KG1 (cell line): ENCODE measurements at regions not wholly inside any gene's neighbourhood (a gene's known extent, or its start where the extent isn't known, plus 50 kb on each side); places are given as distances from the start of the nearest gene placed in this dataset.
"Not testable (repeated sequence)": the region's sequence is repeated elsewhere in the genome, so short reads cannot be mapped to it uniquely, and the experiment has no call there.

ENCODE experiments used
- DNase-seq: peaks from one replicate; lab custom pipeline; 2025; lab: John Stamatoyannopoulos, UW

GRCh38 chr9:6103911-6104310, 88.5 kb upstream of the RANBP6 start:
- not testable (repeated sequence) for DNase-seq

DNA sequence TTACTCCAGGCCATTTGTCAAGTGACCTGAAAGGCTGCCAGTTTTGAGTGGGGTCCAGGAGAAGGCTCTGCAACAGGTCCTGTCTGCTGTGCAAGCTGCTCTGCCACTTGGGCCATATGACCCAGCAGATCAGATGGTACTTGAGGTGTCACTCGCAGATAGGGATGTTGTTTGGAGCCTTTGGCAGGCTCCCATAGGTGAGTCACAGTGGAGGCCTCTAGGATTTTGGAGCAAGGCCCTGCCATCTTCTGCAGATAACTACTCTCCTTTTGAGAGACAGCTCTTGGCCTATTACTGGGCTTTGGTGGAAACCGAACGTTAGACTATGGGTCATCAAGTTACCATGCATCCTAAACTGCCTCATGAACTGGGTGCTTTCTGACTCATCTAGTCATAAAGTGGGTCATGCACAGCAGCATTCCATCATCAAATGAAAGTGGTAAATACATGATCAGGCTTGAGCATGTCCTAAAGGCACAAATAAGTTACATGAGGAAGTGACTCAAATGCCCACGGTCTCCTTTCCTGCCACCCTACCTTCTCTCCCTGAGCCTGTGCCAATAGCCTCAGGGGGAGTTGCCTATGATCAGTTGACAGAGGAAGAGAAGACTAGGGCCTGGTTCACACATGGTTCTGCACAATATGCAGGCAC, 87.0 kb upstream of the RANBP6 start:
- DNase-seq, result not testable (repeated sequence)

DNA sequence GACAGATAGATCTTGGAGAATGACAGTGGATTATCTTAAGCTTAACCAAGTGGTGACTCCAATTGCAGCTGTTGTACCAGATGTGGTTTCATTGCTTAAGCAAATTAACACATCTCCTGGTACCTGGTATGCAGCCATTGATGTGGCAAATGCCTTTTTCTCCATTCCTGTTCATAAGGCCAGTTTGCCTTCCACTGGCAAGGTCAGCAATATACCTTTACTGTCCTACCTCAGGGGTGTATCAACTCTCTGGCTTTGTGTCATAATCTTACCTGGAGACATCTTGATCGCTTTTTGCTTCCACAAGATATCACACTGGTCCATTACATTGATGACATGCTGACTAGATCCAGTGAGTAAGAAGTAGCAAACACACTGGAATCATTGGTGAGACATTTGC, 86.3 kb upstream of the RANBP6 start:
- DNase-seq, result not testable (repeated sequence)

DNA sequence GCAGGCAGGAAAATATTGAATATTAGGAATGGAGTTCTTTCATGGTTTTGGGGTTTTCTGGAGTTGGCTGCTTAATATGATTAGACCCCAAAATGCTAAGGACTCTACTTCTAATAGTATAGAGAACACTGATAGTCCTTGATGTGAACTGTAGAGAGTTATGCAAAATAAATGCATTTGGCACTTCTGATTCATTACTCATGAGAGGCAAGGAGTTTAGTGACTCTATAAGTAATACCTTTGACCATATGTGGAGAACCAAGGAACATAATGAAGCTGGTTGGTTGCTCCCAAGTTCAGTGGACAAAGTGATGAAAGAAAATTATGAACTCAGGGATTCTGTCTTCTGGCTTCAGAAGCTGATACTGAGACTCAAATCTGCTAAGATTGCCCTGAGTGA, 83.9 kb upstream of the RANBP6 start:
- not testable (repeated sequence) for DNase-seq

DNA sequence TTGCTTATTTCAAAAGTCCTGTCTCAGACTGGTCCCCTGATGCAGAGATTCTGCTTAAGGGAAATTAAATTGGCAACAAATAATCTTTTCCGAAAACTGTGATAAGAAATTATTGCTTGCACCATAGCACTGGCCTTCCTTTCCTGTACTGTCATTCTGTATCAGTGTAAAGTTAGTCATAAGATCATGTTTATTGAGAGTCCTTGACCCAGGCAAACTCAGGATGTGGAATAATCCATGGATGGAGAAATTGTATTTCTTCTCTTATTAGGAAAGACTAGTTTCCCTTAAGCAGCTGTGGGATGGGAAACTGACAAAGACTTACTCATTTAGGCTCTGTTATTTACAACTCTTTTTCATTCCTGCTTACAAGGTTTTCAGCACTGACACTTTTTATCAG, 83.0 kb upstream of the RANBP6 start:
- DNase-seq, result no peak

DNA sequence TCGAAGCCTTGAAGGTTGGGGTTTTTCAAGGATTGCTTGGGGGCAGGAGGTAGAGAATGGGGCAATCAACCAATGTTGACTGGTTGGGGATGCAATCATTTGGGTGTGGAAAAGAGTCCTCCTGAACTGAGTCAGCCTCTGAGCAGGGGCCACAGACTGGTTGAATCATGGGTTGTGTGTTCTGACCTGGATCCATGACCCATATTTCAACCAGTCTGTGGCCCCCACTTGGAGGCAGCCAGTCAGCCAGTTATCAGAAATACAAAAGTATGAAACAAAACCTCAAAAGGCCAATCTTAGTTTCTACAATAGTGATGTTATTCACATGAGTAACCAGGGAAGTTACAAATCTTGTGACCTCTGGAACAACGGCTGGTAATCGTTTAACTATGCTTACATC, 81.4 kb upstream of the RANBP6 start:
- no peak for DNase-seq

DNA sequence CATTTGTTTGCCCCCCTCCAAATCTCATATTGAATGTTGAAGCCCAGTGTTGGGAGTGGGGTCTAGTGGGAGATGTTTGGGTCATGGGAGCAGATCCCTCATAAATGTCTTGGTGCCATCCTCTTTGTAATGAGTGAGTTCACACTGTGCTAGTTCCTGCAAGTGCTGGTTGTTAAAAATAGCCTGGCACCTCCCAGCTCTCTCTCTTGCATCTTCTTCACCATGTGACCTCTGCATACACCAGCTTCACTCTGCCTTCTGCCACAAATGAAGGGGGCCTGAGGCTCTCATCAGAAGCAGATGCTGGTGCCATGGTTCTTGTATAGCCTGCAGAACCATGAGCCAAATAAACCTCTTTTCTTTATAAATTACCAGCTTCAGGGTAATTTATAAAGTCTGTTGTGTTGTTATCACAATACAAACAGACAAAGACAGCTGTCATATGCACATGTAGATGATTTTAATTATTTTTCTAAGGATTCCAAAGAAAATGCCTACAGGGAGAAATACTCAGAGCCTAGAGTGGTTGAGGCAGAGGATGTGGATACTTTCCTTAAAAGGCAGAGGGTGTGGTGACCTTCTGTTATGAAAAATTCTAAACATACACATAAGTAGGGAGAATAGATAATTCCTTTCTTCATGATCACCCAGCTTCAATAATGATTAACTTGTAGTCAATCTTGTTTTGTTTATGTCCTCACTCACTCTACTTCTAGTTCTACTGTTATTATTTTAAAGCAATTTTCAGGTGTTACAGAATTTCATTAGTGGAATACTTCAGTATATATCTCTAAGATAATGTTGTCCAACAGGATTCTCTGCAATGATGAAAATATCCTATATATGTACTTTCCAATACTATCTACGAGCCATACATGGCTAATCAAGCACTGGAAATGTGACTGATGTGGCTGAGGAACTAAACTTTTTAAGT, 75.1 kb upstream of the RANBP6 start:
- DNase-seq, result no peak

DNA sequence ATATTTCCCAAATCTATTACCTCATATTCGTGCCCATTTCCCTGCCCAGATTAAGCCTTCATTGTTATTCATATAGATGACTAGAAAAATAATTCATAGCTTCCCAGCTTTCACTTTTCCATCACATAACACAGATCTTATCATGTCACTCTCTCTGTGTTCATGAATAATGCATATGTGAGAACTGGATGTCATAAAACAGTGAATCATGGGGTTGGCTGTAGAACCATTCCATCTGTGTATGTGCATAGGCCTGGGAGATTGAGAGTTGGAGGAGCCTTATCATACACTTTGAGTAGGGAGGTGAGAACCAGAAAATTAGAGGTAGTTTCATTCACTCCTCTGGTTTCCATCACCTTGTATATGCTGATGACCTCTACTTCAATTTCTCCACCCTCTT, 73.9 kb upstream of the RANBP6 start:
- no peak for DNase-seq

DNA sequence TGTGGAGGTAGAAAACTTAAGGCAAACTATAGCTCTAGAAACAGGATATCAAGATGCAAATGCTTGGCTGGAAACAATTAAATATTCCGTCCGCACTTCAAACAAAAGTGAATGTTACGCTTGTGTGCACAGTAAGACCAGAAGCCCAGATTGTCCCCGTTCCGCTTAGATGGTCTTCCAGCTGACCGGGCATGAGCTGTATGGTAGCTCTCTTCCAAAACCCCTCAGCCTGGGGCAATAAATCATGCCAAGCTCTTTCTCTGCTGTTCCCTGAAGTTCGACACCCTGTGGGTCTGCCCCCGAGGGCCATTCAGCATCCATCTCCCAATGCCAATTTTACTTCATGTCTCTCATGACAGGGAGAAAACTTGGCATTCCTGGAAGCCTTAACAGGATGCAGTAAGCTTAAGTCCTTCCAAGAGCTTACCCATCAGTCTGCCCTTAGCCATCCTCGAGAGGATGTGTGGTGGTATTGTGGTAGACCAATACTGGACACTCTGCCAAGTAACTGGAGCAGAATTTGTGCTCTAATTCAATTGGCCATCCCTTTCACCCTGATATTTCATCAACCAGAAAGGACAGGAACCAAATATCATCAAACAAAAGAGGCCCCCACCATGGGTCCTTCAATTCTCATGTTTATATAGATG, 70.7 kb upstream of the RANBP6 start:
- DNase-seq, result no peak

DNA sequence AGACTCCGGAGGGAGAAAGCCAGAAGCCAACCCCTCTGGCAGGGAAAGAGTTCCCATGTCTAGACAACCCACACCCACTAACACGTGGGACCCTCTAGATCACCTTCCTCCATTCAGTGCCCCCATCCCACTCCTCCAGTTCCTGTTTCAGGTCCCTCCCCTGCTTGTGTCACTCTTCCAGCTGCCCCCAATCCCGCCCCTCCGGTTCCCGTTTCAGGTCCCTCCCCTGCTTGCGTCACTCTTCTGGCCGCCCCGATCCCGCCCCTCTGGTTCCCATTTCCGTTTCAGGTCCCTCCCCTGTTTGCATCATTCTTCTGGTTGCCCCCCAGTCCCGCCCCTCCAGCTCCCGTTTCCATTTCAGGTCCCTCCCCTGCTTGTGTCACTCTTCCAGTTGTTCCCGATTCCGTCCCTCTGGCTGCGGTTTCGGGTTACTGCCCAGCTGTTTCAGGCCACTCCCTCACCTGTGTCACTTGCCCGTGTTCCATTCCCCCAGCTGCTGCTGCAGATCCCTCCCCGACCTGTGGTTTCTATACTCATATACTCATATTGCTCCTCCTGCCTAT, 64.8 kb upstream of the RANBP6 start:
- no peak for DNase-seq

DNA sequence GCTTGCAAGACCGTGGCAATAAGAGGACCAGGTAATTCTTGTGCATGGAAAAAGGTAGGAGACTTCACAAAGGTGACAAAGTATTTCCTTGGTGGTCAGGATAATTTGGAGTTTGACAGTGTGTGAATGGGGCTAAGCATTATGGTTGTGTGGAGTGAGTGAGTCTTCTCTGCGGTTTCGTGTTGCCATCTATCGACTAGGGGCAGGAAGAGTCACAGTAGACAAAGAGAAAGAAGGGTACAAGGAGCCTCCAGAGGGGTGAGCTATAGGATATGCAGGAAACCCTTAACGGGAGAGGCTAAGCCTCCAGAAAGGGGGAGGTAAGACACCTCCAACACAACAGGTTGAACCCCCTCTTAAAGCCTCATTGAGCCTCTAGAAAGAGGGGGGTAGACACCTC, 64.0 kb upstream of the RANBP6 start:
- DNase-seq, result no peak

- no peak for DNase-seq
Measured at GRCh38 chr9:6078382-6079105, 63.1 kb upstream of the RANBP6 start.

DNA sequence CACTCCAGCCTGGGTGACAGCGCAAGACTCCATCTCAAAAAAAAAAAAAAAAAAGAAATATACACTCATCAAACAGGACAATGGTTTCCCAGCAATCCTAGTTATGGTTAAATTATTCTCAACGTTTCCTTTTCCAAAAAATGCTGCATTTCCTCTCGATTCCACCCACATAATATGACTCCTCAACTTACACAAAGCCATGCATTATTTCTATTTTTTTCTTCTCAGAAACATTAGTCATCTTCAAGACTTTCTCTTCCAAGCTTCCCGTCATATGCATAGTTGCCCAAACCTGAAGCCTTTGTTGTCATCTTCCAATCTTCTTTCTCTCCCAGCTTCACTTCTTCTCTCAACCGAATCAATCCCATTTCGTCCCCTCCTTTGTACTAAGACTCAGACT, 61.4 kb upstream of the RANBP6 start:
- no peak for DNase-seq

- DNase-seq, result no peak
Measured at GRCh38 chr9:6073731-6074130, 58.3 kb upstream of the RANBP6 start.

DNA sequence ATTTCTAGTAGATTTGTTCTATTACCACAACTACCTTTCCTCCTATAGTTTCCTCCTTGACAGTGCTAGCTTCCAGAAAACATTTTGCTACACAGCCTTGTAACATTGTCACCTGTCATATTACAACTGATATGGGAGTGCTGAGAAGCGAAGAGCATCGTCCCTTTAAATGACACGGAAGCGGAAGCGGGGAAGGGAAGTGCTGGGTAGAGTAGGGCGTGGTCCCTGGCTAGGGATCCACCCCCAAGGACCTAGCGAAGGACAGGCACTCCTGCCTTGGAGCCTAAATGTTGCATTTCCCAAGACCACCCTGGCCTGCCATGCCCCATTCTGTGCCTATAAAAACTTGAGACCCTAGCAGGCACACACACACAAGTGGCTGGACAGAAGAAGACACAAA, 57.4 kb upstream of the RANBP6 start:
- no peak for DNase-seq

DNA sequence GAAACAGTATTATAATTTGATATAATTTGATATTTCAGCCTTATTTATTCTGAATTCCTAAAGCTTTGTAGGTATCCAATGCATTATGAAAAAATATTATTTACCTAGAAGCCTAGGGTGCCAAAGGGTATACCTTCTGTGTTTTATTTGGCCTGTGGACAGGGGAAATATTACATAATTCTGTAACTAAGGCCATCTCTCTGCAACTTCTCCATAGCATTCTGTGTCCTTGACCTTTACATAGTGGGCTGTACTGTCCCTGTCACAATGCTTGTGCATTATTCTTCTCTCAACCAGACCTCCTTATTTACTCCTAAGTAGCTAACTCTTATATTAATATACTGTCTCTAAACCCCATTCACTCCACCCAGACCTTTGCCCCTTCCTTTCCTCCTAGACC, 57.0 kb upstream of the RANBP6 start:
- DNase-seq, result no peak

DNA sequence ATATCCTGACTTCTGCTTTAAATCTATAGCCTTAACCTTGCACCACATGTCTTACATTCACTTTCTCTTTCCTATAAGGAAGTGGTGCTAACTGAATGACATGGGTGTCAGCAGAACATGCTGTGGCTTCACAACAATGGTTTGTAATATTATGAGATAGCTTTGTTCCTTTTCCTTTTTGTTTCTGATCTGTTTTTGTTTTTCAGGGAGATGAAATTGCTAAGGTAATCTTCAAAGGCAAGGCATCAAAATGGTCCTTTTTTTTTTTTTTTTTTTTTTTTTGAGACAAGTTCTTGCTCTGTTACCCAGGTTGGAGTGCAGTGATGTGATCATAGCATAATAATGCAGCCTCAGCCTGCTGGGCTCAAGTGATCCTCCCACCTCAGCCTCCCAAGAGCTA, 53.6 kb upstream of the RANBP6 start:
- peak; percentile 23 for DNase-seq

DNA sequence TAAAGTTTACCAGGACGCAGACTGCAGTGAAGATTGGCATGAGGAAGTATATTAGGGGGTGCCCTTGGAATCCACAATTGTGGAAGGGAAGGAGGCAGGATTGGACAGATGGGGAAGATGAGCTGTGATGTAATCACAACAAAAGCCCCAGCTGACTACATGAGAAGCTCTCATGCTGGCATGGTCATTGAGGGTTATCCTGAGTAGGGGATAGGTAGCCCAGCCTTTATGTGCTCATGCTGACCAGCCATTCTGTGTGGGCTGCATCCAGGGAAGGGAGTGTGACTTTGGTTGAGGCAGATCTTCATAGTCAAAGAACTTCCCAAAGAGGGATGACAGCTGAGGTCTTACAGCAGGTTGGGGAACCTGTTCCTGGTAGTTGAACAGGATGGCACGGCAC, 52.0 kb upstream of the RANBP6 start:
- DNase-seq, result no peak
